GF-D8 (cell line): ENCODE measurements at regions not wholly inside any gene's neighbourhood (a gene's known extent, or its start where the extent isn't known, plus 50 kb on each side); places are given as distances from the start of the nearest gene placed in this dataset.
"Not testable (repeated sequence)": the region's sequence is repeated elsewhere in the genome, so short reads cannot be mapped to it uniquely, and the experiment has no call there.

Experiments
- DNase-seq: peaks from one replicate; lab custom pipeline; 2025; lab: John Stamatoyannopoulos, UW

DNA sequence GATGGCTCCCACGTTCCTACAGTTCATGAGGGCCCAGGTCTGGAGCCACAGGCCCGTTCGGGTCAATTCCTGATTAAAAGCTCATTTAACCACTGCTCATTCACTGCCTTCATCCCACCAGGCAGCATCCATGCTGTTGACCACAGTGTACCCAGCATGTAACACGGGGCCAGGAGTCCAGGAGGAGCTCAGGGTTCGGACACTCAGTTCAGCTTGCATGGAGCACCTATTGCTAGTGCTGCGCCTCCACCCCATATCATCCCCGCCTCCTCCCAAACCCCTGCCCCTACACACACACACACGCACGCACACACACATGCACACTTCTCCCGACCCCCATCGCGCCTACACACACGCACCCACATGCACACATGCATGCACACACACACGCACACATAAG is 72.9 kb upstream of the SNTG2 start:
- DNase-seq, result no peak

GRCh38 chr2:875687-876615 is 74.7 kb upstream of the SNTG2 start:
- no peak for DNase-seq

DNA sequence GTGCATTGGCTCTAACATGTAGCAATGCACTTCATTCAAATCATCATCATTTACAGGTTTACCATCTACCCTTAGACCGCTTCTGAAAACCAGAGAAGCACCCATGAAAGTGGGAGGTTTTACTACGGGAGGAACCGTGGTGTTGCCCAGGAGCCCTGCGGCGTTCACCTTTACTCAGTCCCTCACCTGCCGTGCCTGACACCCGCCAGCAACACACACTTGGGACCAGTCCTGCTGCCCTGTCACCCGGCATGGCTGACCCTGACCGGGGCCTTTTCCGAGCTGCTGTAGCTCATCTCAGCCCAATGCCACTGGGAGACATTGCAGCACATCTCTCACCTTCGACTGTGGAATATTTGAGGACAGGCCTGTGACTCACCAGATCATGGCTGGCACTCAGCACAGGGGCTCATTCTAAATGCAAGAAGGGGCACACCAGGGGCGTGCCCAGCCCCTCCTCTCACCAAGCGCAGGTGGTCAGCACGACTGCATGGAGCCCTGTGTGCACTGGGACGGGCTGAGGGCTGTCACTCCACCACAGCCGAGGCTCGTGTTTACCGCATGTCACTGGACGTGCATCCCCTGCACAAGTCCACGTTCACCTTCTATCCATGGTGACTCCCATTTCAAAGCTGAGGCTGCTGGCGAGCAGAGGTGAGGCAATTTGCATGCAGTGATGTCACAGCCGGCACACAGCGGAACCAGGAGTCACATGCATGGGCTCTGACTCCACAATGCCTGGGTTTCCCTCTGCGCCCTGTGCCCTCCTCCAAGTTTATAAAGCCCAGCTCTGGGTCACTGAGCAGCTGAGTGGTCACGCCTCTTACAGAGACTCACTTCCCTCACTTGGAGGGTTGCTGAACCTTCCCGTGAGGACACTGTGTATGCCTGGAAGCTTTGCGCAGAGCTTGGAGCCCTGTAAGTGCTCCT is 76.7 kb upstream of the SNTG2 start:
- DNase-seq, result no peak

DNA sequence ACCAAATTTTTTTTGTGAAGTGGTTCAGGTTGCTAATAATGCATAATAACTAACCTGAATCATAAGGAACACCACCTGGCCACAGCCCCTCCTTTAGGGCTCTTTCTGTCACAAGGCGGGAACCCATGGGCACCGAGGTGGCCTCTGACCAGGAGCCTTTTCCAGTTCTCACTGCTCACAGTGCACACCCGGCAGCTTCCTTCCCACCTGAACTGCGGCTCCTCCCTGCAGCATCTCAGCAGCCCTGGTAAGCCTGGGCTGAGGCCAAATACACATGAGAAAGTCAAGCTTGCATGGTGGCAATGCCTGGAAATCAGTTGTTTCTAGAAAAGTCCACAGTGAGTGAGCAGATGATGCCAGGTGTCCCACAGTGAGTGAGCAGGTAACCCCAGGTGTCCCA is 77.6 kb upstream of the SNTG2 start:
- DNase-seq, result no peak

- DNase-seq, result no peak
Measured at GRCh38 chr2:871926-872680, 78.5 kb upstream of the SNTG2 start.

DNA sequence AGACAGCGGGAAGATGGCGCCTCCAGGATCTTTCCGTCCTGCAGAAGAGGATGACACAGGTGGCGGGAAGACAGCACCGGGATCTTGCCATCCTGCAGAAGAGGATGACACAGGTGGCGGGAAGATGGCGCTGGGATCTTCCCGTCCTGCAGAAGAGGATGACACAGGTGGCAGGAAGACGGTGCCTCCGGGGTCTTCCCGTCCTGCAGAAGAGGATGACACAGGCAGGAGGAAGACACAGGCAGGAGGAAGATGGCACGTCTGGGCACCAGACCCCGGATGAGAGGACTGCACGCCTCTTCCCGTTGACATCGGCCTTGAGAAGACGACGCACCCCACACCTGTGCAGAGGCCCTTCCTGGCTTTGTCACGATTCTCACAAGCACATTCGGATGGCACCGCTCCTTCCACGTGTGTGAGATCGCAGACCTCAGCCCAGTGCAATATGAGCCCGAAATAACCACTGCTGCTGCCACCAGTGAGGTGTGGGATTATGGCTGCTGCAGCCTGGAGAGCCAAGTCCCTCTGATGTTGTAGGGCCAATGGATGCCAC is 79.4 kb upstream of the SNTG2 start:
- no peak for DNase-seq

GRCh38 chr2:870426-870825 is 80.2 kb upstream of the SNTG2 start:
- DNase-seq, result no peak

DNA sequence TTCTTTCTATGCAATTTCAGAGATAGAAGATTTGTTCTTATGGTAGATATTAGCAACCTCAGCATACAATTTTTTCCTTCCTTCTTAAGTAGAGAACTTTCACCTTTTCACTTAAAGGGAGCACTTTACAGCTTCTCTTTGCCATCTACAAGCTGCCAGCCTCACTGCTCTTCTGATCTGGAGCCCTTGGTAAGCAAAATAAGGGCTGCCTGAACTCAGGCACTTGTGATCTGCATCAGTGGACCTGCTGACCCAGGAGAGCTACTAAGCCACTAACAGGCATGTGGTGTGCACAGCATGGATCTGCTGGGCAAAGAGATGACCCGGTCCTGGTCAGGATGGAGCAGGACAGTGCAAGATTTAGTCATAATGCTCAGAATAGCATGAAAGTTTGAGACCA is 80.8 kb upstream of the SNTG2 start:
- no peak for DNase-seq

DNA sequence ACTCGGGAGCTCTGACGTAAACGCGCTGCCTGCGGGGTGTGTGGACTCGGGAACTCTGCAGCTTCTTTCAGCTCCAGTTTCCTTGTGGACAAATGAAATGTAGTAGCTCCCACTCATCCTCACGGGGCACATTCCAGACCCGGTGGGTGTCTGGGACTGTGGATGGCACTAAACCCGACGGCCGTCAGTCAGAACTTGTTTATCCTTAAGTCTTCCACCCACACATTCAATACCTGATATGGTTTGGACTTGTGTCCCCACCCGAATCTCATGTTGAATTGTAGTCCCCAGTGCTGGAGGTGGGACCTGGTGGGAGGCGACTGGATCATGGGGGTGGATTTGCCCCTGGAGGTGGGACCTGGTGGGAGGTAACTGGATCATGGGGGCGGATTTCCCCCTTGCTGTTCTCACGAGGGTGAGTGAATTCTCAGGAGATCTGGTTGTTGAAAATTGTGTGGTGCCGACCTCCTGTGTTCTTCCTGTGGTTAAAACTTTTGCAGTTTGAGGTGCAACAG is 81.2 kb upstream of the SNTG2 start:
- DNase-seq, result no peak

DNA sequence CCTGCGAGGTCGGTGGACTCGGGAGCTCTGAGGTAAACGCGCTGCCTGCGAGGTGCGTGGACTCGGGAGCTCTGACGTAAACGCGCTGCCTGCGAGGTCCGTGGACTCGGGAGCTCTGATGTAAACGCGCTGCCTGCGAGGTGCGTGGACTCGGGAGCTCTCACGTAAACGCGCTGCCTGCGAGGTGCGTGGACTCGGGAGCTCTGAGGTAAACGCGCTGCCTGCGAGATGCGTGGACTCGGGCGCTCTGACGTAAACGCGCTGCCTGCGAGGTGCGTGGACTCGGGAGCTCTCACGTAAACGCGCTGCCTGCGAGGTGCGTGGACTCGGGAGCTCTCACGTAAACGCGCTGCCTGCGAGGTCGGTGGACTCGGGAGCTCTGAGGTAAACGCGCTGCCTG is 81.8 kb upstream of the SNTG2 start:
- DNase-seq, result not testable (repeated sequence)

GRCh38 chr2:867296-867695 is 83.4 kb upstream of the SNTG2 start:
- no peak for DNase-seq

DNA sequence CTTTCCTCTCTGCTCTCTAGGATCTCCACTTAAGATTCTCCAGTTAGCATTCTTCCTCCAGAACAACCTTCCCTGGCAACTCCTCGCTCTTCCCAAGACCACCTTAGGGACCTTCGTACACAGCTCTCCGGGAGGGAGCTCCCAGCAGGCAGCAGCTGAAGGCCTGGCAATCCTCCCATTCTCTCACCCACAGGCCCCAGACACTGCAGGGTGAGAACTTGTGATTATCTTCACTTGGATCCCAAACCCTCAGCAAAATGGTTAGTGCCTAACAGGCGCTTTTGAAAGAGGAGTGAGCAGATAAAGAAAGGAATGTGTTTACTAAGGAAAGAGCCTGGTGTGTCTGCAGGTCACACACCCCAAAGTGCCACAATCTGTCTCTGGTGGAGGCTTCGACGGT is 83.8 kb upstream of the SNTG2 start:
- no peak for DNase-seq

GRCh38 chr2:866009-866680 is 84.5 kb upstream of the SNTG2 start:
- DNase-seq, result no peak

- no peak for DNase-seq
Measured at GRCh38 chr2:864501-865106, 86.0 kb upstream of the SNTG2 start.

GRCh38 chr2:863732-864450 is 86.8 kb upstream of the SNTG2 start:
- no peak for DNase-seq

GRCh38 chr2:862731-863466 is 87.8 kb upstream of the SNTG2 start:
- DNase-seq, result no peak

GRCh38 chr2:862355-862687 is 88.3 kb upstream of the SNTG2 start:
- no peak for DNase-seq

DNA sequence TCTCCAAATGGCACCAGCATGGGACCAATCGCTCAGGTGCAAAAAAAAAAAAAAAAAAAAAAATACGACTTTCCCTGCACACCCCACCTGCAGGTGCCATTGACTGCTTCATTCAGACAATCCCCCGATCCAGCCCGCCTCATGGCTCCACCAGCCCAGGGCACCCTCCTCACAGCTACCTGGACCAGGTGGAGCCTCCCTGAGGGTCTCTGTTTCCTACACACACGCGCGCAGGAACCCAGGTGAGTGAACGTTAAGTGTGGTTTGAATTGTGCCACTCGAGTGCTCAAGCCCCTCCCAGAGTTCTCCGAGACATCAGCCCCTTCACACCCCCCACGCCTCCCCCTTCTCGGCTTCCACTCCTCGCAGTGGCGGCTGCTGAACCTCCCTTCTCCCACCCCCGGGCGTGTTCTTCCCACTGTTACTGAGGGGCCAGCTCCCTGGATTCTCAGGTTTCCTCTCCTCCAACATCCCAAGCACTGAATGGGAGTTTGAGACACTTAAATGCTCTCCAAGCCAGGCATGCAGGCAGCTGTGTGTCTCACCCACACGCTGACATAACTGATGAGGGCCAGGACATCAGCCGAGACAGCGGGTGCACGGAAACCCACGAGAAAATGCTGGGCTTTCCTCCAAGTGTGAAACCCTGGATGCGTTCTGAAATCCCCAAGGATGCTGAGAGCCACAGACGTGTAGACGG is 88.8 kb upstream of the SNTG2 start:
- no peak for DNase-seq
